AG09319 (cell line): ENCODE measurements at regions not wholly inside any gene's neighbourhood (a gene's known extent, or its start where the extent isn't known, plus 50 kb on each side); places are given as distances from the start of the nearest gene placed in this dataset.

ENCODE experiments used
- DNase-seq: peaks from one replicate; pipeline ENCODE4 v3.0.0-alpha.2; 2010; ENCODE audit warnings: low read depth; ENCODE audit errors: extremely low read depth
- CTCF ChIP-seq: IDR thresholded peaks from 2 replicates; pipeline ENCODE4 v1.5.1; 2011; ENCODE audit warnings: low read depth, mild to moderate bottlenecking, inconsistent platforms, low read length, moderate library complexity

GRCh38 chr10:80890146-80890545 lies 352.4 kb downstream of the SH2D4B start:
- DNase-seq, result no peak
- TF ChIP-seq CTCF, result no peak

GRCh38 chr10:80893256-80893655 lies 355.6 kb downstream of the SH2D4B start:
- no peak for DNase-seq
- no peak for TF ChIP-seq CTCF

DNA sequence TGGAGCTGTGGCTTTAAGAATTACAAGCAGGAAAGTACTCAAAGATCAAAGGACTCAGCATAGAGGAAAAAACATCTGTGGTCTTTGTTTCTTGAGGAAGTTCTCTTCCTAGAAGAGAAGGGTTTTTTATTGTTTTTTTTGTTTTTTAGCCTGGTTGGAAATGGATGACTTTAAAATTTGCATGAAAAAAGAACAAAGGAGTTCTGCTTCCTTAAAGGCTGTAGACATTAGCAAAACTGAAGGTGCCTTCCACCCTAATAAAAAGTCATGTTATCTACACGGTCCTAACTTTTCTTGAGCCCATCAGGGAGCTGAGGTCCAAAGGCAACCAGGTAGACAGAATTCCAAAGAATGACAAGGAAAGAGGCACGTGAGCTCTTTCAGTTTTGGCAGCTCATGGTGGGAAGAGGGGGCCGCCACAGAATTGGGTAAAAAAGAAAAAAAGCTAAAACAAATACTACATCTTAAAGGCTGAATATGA lies 356.6 kb downstream of the SH2D4B start:
- no peak for TF ChIP-seq CTCF

GRCh38 chr10:80894797-80895467 lies 357.2 kb downstream of the SH2D4B start:
- no peak for DNase-seq
- TF ChIP-seq CTCF, result no peak

More for the DNA sequence above, 356.6 kb downstream of the SH2D4B start:
- no peak for DNase-seq

GRCh38 chr10:80896076-80896475 lies 358.4 kb downstream of the SH2D4B start:
- DNase-seq, result no peak
- no peak for TF ChIP-seq CTCF

DNA sequence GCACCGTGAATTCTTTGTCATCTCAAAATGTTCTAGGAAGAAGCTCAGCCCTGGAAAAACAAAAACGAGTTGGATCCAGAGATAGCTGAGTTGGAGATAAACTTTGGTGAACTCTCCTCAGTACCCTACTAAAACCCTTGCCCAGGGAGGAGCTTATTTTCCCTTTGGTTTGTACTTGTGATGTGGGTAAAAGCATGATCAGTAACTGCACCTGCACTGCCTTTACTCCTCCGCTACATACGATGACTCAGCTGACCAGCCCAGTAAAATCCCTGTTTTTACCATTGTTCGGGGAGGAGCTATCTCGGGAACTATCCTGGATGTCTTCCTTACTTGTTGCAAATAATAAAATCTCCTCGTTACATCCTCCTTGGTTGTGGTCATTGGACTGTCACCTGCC lies 359.3 kb downstream of the SH2D4B start:
- no peak for DNase-seq
- TF ChIP-seq CTCF, result no peak

- DNase-seq, result no peak
- no peak for TF ChIP-seq CTCF
Observed at GRCh38 chr10:80900661-80901060, 363.0 kb downstream of the SH2D4B start.
